Left lung (tissue), 4 donors: ENCODE measurements at regions not wholly inside any gene's neighbourhood (a gene's known extent, or its start where the extent isn't known, plus 50 kb on each side); places are given as distances from the start of the nearest gene placed in this dataset.

Experiments
- ATAC-seq: fragments of 200-7000 bp; cut with Tn5 transposase; one replicate; pipeline ENCODE4 v1.9.1; 2020; ENCODE audit warnings: moderate library complexity
- DNase-seq, 4 donors: peaks; one replicate each; pipeline ENCODE4 v3.0.0-alpha.2; 2013 to 2020
- H3K27ac ChIP-seq, 2 donors: fragments of 200-600 bp; sonication (generic) in 1 of 2; one replicate each; pipeline versions ENCODE4 v1.5.0 to v1.8.0; 2020 to 2021
- H3K27me3 ChIP-seq, 2 donors: fragments of 200-600 bp; sonication (generic) in 1 of 2; one replicate each; pipeline versions ENCODE4 v1.5.0 to v1.8.0; 2020 to 2021
- H3K36me3 ChIP-seq, 2 donors: fragments of 200-600 bp; sonication (generic) in 1 of 2; one replicate each; pipeline versions ENCODE4 v1.5.0 to v1.8.0; 2020 to 2021
- H3K4me1 ChIP-seq, 2 donors: fragments of 200-600 bp; one replicate each; pipeline ENCODE4 v1.8.0; 2021
- H3K4me3 ChIP-seq, 2 donors: fragments of 200-600 bp; sonication (generic) in 1 of 2; one replicate each; pipeline versions ENCODE4 v1.5.0 to v1.8.0; 2020 to 2021; ENCODE audit warnings: mild to moderate bottlenecking in 1 of 2
- H3K9me3 ChIP-seq, 2 donors: fragments of 200-600 bp; sonication (generic) in 1 of 2; one replicate each; pipeline versions ENCODE4 v1.5.0 to v1.8.0; 2020 to 2021
- CTCF ChIP-seq, 2 donors: fragments of 200-600 bp; sonication (generic) in 1 of 2; IDR thresholded peaks; one replicate each; pipeline versions ENCODE4 v1.5.0 to v1.8.0; 2021; ENCODE audit warnings: antibody characterized with exemption in 2 of 2
- intact Hi-C, 2 donors: fragments of 100-400 bp; cut with DNase I; formaldehyde crosslinking; loops; one replicate each; pipeline versions ENCODE4 v1.11.2 to v1.14.2; 2022
- donor health status: DM: no; HTN: yes; CAD: no.
- donor health status: DM: no; HTN: no; CAD: no.

- ATAC-seq = no peak
- intact Hi-C loops = no loop called here
- no peak overlapping the region for H3K27ac ChIP-seq
Measured at GRCh38 chr6:66725670-66726069, 1018.6 kb upstream of the EYS start.

GRCh38 chr6:66717801-66718200, 1010.8 kb upstream of the EYS start:
- no peak overlapping the region for H3K27ac ChIP-seq
- peaks cover 0 to 5% of the 10 kb centered on the region in 2 donors for H3K9me3 ChIP-seq
- no peak for DNase-seq
- no peaks in the 10 kb centered on the region for H3K36me3 ChIP-seq
- no peak overlapping the region for H3K4me3 ChIP-seq
- H3K4me1 ChIP-seq = no peaks in the 10 kb centered on the region
- intact Hi-C loops = no loop called here
- H3K27me3 ChIP-seq = no peaks in the 10 kb centered on the region
- TF ChIP-seq CTCF (IDR thresholded peaks at IDR 0.05) = no peak
- ATAC-seq = no peak

More at GRCh38 chr6:66725670-66726069, 1018.6 kb upstream of the EYS start:
- Histone ChIP-seq H3K4me1 (no peaks in the 10 kb centered on the region), H3K9me3 (peaks cover 0 to 7% of the 10 kb centered on the region in 2 donors), H3K36me3 (no peaks in the 10 kb centered on the region), H3K27me3 (no peaks in the 10 kb centered on the region), H3K4me3 (no peak overlapping the region)
- DNase-seq = no peak
- no peak for TF ChIP-seq CTCF (IDR thresholded peaks at IDR 0.05)

GRCh38 chr6:66699385-66699784, 992.4 kb upstream of the EYS start:
- DNase-seq (no peak), ATAC-seq (no peak)
- Histone ChIP-seq H3K36me3 (no peaks in the 10 kb centered on the region), H3K4me3 (no peak overlapping the region), H3K9me3 (peaks cover 0 to 6% of the 10 kb centered on the region in 2 donors), H3K27ac (no peak overlapping the region), H3K4me1 (no peaks in the 10 kb centered on the region), H3K27me3 (no peaks in the 10 kb centered on the region)
- no peak for TF ChIP-seq CTCF (IDR thresholded peaks at IDR 0.05)
- intact Hi-C loops = no loop called here

GRCh38 chr6:66689608-66690007, 982.6 kb upstream of the EYS start:
- TF ChIP-seq CTCF (IDR thresholded peaks at IDR 0.05) = no peak
- Histone ChIP-seq H3K27me3 (no peaks in the 10 kb centered on the region), H3K36me3 (no peaks in the 10 kb centered on the region), H3K9me3 (peaks cover 0 to 6% of the 10 kb centered on the region in 2 donors), H3K27ac (no peak overlapping the region), H3K4me3 (no peak overlapping the region), H3K4me1 (no peaks in the 10 kb centered on the region)
- ATAC-seq (no peak), DNase-seq (no peak)
- intact Hi-C loops = no loop called here

- H3K27ac ChIP-seq = no peak overlapping the region
- DNase-seq (no peak), ATAC-seq (no peak)
- no peaks in the 10 kb centered on the region for H3K36me3 ChIP-seq
- no peaks in the 10 kb centered on the region for H3K4me1 ChIP-seq
- no peak overlapping the region for H3K4me3 ChIP-seq
- H3K27me3 ChIP-seq = no peaks in the 10 kb centered on the region
- intact Hi-C loops = no loop called here
- H3K9me3 ChIP-seq = peaks cover 0 to 14% of the 10 kb centered on the region in 2 donors
- no peak for TF ChIP-seq CTCF (IDR thresholded peaks at IDR 0.05)
Measured at GRCh38 chr6:66687611-66688140, 980.6 kb upstream of the EYS start.
